ENCODE measurements at regions not wholly inside any gene's neighbourhood (a gene's known extent, or its start where the extent isn't known, plus 50 kb on each side); places are given as distances from the start of the nearest gene placed in this dataset.

DNA sequence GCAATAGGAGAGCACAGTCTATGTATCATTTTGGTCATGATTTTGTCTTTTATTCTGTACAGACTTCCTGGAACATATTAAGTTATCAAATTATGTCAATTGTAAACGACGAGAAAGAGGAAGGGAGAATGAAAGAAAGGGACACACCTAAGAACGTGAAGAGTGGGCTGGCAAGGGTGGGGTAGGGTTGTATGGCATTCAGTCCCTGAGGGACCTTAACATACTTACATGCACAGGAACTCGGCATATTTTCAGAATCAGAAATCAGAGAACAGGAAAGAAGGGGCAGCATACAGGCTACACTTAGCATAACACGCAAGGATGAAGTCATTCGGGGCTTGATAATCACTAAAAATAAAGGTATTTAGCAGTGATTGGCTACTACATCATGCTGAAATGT, 1375.0 kb upstream of the ADGRL3 start:
- Histone ChIP-seq H2BK15ac (ENCODE audit: low read depth, low read length) (no peak overlapping the region), H2AFZ (ENCODE audit: low read length) (no peak overlapping the region), H3K56ac (ENCODE audit: insufficient read length, low read depth, low read length) (no peak overlapping the region), H3K23ac (ENCODE audit: insufficient read length, low read depth, low read length) (no peak overlapping the region), H4K20me1 (ENCODE audit: control insufficient read depth, insufficient read depth, insufficient read length) (no peaks in the 10 kb centered on the region), H2BK12ac (ENCODE audit: insufficient read length, low read depth, low read length) (no peak overlapping the region), H3K27ac (ENCODE audit: insufficient read length, low read depth, low read length) (no peak overlapping the region), H3K27me3 (ENCODE audit: insufficient read depth, low read length) (no peaks in the 10 kb centered on the region), H3K14ac (ENCODE audit: insufficient read depth, low read length) (no peak overlapping the region), H3K18ac (ENCODE audit: insufficient read length, low read depth, low read length) (no peak overlapping the region), H2BK5ac (ENCODE audit: insufficient read length, low read length) (no peak overlapping the region), H3K4me2 (ENCODE audit: insufficient read depth, insufficient read length, low read length) (no peak overlapping the region), H4K91ac (ENCODE audit: insufficient read length, low read depth, low read length) (no peak overlapping the region), H3K9me3 (ENCODE audit: control insufficient read depth, low read depth, low read length) (no peaks in the 10 kb centered on the region), H3K4me1 (ENCODE audit: insufficient read depth, low read length) (no peaks in the 10 kb centered on the region), H2AK5ac (ENCODE audit: insufficient read length, low read length) (no peak overlapping the region), H3K4ac (ENCODE audit: low read depth, low read length) (no peak overlapping the region), H3K79me1 (ENCODE audit: insufficient read depth, low read depth, low read length, poor library complexity, severe bottlenecking) (no peaks in the 10 kb centered on the region), H3K23me2 (ENCODE audit: insufficient read length, low read depth, low read length, poor library complexity, severe bottlenecking) (no peaks in the 10 kb centered on the region), H2BK20ac (ENCODE audit: low read depth, low read length, poor library complexity, severe bottlenecking) (no peak overlapping the region), H4K5ac (ENCODE audit: insufficient read length, low read depth, low read length) (no peak overlapping the region), H3K9ac (ENCODE audit: extremely low read depth, insufficient read length, low read length) (no peak overlapping the region), H3T11ph (ENCODE audit: low read length) (no peak overlapping the region), H4K8ac (replicated peaks; ENCODE audit: insufficient read length, low read depth, low read length) (no peak overlapping the region), H2BK120ac (ENCODE audit: low read depth, low read length, poor library complexity, severe bottlenecking) (no peak overlapping the region), H3K79me2 (ENCODE audit: insufficient read depth, low read length) (no peaks in the 10 kb centered on the region)
- TF ChIP-seq, protein P1, sequence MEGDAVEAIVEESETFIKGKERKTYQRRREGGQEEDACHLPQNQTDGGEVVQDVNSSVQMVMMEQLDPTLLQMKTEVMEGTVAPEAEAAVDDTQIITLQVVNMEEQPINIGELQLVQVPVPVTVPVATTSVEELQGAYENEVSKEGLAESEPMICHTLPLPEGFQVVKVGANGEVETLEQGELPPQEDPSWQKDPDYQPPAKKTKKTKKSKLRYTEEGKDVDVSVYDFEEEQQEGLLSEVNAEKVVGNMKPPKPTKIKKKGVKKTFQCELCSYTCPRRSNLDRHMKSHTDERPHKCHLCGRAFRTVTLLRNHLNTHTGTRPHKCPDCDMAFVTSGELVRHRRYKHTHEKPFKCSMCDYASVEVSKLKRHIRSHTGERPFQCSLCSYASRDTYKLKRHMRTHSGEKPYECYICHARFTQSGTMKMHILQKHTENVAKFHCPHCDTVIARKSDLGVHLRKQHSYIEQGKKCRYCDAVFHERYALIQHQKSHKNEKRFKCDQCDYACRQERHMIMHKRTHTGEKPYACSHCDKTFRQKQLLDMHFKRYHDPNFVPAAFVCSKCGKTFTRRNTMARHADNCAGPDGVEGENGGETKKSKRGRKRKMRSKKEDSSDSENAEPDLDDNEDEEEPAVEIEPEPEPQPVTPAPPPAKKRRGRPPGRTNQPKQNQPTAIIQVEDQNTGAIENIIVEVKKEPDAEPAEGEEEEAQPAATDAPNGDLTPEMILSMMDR (conservative IDR thresholded peaks at IDR 0.05): no peak
- no peak for DNase-seq
- Mint-ChIP-seq H3K36me3 (ENCODE audit: insufficient read depth in 1 of 3, low read depth in 3 of 3) (no peaks in the 10 kb centered on the region), H3K27ac (no peak overlapping the region), H3K9me3 (no peaks in the 10 kb centered on the region), H3K4me3 (no peak overlapping the region), H3K4me1 (no peaks in the 10 kb centered on the region), H3K27me3 (ENCODE audit: low read depth) (no peaks in the 10 kb centered on the region)
- no CpG with 5 or more reads among the region's 6 CpGs for WGBS (ENCODE audit: extremely low coverage, insufficient read length, low lambda C conversion rate)

Data from H9 (cell line).